ENCODE measurements at regions not wholly inside any gene's neighbourhood (a gene's known extent, or its start where the extent isn't known, plus 50 kb on each side); places are given as distances from the start of the nearest gene placed in this dataset.
A peak's percentile ranks its signal among the peaks of the same experiment; 100 is the strongest.

DNA sequence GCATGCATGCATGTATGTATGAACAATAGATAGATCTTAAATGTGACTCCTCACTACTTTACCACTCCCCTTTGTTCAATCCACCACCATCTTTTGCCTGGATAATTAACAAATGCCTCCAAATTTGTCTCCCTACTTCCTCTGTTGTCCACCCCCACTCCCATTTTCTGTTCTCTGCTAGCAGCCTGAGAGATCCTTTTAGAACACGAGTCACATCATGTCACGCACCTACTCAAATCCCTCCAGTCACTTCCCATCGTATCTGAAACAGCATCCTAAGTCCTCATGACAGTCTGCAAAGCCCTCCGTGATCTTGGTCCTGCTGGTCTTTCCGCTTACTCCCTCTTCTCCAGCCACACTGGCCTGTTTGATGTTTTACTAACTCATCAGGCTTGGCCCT, 527.3 kb downstream of the EPHA4 start:
- Histone ChIP-seq H3K4me3 (no peak overlapping the region), H3K27ac (no peak overlapping the region), H3K4me1 (replicated peaks in 1 of 2) (peaks cover 0 to 2% of the 10 kb centered on the region in 2 donors)
- in situ Hi-C loops (cut with MboI; ENCODE audit: low pct_unique_long_range_greater_than_20kb in 2 of 9, low sequenced_read_pairs in 9 of 9, unreplicated experiment in 9 of 9): no loop called here
- 58 to 90% (median 81%) methylated on average over 2 to 5 of the region's 5 CpGs; no CpG with 5 or more reads in 2 of the 10 experiments for WGBS, 10 experiments
- ATAC-seq (replicated peaks in 6 of 8): peak in 1 of 8 experiments; percentile 19

DNA sequence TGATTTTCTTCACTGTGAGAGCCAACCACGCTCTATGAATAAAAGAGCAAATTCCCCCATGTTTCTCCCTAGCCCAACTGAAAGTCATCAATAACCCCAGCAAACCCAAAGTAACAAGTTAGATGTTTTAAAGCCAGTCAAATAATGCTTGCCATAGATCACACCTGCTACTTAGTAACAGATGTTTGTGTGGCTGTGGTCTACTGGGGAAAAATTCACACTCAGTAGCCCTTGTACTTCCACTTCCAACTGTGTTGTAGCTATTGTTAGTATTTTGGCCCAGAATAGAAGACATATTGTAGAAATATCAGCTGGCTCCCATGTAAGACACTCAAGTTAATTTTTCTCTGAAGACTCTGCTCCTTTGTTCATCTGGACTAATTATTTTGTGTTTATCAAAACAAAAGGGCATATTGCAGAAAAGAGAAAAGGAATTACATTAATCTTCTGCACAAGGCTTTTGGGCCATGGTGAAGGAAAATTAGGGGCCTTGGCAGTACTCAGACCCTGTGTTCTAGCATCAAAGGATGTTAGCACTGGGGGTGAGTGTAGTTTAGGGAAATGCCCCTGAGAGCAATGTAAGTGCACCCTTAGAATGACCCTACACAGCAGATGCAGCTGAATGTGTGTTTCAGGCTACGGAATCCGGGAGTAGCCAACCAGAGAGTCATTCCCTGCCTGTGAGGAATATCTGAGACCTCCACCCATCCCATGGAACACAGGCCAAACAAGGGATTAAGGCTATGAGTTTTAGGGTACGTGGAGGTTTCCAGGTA, 521.9 kb downstream of the EPHA4 start:
- in situ Hi-C loops (cut with MboI; ENCODE audit: low pct_unique_long_range_greater_than_20kb in 2 of 9, low sequenced_read_pairs in 9 of 9, unreplicated experiment in 9 of 9): no loop called here
- 0 to 100% (median 77%) methylated on average over 1 to 4 of the region's 4 CpGs; no CpG with 5 or more reads in 3 of the 10 experiments for WGBS, 10 experiments
- peaks cover 0 to 5% of the 10 kb centered on the region in 2 donors for H3K4me1 ChIP-seq (replicated peaks in 1 of 2)
- H3K4me3 ChIP-seq: no peak overlapping the region
- ATAC-seq (replicated peaks in 6 of 8): peak in 1 of 8 experiments; percentile 22
- H3K27ac ChIP-seq: no peak overlapping the region

DNA sequence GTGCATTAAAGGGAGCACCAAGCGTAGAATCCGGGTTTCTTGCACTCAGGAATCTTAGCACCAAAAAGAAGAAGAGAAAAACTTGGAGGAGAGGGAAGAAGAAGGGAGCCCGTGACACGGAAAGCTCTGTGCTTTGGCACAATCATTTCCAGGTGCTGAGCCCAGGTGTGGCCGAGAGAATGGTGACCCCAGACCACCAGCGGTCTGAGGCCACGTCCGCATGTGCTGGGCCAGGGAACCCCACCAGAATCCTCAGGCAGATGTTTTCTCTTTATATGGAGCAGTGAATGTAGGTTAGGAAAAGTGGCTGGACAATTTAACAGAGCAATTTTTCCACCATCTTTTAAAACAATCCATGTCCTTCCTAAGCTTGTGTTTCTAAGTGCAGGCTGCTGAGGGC, 520.9 kb downstream of the EPHA4 start:
- no peak for ATAC-seq (replicated peaks in 6 of 8)
- Histone ChIP-seq H3K4me1 (replicated peaks in 1 of 2) (peaks cover 0 to 5% of the 10 kb centered on the region in 2 donors), H3K27ac (no peak overlapping the region), H3K4me3 (no peak overlapping the region)
- in situ Hi-C loops (cut with MboI; ENCODE audit: low pct_unique_long_range_greater_than_20kb in 2 of 9, low sequenced_read_pairs in 9 of 9, unreplicated experiment in 9 of 9): no loop called here
- WGBS, 10 experiments: 64 to 97% (median 92%) methylated on average over 2 to 8 of the region's 8 CpGs; no CpG with 5 or more reads in 1 of the 10 experiments

DNA sequence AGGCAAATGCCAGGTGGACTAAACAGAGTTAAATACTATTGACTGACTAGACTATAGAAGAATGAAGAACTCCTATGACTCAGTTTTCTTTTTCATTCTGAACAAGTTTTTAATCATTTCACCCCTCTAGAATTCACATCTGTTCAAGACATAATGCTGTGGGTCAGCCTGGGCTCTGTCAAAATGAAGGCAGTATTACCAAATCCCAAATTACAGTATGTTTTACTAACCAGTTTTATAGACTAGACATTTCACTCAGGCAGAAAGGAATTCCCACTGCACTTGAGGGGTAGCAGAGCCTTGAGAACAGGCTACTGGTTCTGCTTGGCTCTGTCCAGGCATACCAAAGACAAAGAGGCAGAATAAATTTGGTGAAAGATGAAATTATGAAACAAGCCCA, 511.7 kb downstream of the EPHA4 start:
- ATAC-seq (replicated peaks in 6 of 8): no peak
- H3K27ac ChIP-seq: no peak overlapping the region
- no peaks in the 10 kb centered on the region for H3K4me1 ChIP-seq (replicated peaks in 1 of 2)
- in situ Hi-C loops (cut with MboI; ENCODE audit: low pct_unique_long_range_greater_than_20kb in 2 of 9, low sequenced_read_pairs in 9 of 9, unreplicated experiment in 9 of 9): no loop called here
- no peak overlapping the region for H3K4me3 ChIP-seq

DNA sequence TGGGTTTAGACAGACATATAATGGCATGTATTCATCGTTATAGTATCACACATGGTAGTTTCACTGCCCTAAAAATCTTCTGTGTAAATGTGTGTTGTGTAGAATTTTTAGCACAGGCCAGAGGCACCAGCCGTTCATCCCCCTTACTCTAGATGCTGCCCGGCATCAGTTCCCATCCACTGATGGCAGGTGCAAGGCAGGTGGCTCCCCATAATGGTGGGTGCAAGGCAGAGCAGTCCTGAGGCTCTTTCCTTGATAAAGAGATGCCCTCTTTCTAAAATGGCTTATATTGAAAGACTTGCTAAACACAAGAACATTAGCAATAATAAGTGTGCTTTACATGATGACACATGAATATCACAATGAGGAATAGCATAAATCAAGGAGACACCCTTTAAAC, 508.5 kb downstream of the EPHA4 start:
- WGBS, 10 experiments: 40 to 100% (median 84%) methylated on average over 1 to 3 of the region's 3 CpGs; no CpG with 5 or more reads in 4 of the 10 experiments
- Histone ChIP-seq H3K4me3 (no peak overlapping the region), H3K27ac (no peak overlapping the region), H3K4me1 (replicated peaks in 1 of 2) (peaks cover 0 to 4% of the 10 kb centered on the region in 2 donors)
- ATAC-seq (replicated peaks in 6 of 8): peak in 2 of 8 experiments; percentile 31 to 44
- in situ Hi-C loops (cut with MboI; ENCODE audit: low pct_unique_long_range_greater_than_20kb in 2 of 9, low sequenced_read_pairs in 9 of 9, unreplicated experiment in 9 of 9): no loop called here

DNA sequence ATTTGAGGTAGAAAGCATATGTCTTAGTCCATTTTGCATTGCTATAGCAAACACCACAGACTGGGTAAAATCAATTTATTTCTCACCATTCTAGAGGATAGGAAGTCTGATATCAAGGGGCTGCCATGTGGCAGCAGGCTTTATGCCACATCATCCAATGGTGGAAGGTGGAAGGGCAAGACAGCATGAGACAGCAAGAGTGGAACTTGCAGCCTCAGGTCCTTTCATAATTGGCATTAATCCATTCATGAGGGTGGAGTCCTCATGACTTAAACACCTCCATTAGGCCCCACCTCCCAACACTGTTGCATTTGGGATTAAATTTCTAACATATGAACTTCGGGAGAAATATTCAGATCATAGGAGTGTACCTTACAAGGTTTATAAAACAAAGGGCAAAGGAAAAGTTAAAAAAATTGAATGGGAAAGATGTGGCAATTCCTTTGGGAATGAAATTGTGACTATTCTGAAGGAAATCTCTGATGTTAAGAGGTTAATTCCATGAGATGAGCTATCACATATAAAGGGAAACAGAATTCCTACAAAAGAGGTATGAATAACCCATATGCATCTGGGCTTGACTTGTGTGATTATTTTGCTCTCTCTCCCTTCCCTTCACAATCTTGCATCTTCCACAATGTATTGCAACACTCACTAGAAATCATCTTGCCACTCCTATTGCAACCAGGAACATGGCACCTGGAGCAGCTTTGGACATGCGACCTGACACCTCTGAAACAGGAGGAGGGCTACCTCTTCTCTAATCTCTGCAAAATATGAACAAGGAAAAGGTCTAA, 507.8 kb downstream of the EPHA4 start:
- in situ Hi-C loops (cut with MboI; ENCODE audit: low pct_unique_long_range_greater_than_20kb in 2 of 9, low sequenced_read_pairs in 9 of 9, unreplicated experiment in 9 of 9): no loop called here
- Histone ChIP-seq H3K4me3 (no peak overlapping the region), H3K27ac (no peak overlapping the region), H3K4me1 (replicated peaks in 1 of 2) (peaks cover 0 to 4% of the 10 kb centered on the region in 2 donors)
- 0 to 85% (median 40%) methylated on average over 1 to 2 of the region's 2 CpGs; no CpG with 5 or more reads in 3 of the 10 experiments for WGBS, 10 experiments
- ATAC-seq (replicated peaks in 6 of 8): peak in 3 of 8 experiments; percentile 53 to 76 (median 64)

DNA sequence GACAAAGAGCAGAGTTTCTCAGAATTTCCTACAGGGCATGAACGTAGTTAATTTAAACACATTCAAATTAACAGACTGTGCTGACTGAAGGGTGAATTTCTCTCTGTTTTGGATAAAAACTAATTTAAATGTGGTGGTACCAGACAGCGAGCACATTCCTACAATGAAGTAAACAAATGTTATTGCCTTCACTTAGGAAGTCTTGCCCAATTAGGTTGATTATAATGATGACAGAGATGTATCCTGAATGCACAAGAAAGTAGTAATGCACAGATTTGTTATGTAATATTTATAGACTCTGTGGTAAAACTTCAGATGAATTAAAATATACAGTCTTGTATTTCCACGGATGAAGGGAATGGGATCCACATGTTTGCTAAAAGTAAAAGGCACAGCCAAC, 507.2 kb downstream of the EPHA4 start:
- WGBS, 10 experiments: 0 to 89% (median 82%) methylated on average over 1 to 3 of the region's 3 CpGs; no CpG with 5 or more reads in 1 of the 10 experiments
- in situ Hi-C loops (cut with MboI; ENCODE audit: low pct_unique_long_range_greater_than_20kb in 2 of 9, low sequenced_read_pairs in 9 of 9, unreplicated experiment in 9 of 9): no loop called here
- H3K4me1 ChIP-seq (replicated peaks in 1 of 2): peaks cover 0 to 4% of the 10 kb centered on the region in 2 donors
- H3K27ac ChIP-seq: no peak overlapping the region
- no peak overlapping the region for H3K4me3 ChIP-seq
- peak in 1 of 8 experiments; percentile 12 for ATAC-seq (replicated peaks in 6 of 8)

DNA sequence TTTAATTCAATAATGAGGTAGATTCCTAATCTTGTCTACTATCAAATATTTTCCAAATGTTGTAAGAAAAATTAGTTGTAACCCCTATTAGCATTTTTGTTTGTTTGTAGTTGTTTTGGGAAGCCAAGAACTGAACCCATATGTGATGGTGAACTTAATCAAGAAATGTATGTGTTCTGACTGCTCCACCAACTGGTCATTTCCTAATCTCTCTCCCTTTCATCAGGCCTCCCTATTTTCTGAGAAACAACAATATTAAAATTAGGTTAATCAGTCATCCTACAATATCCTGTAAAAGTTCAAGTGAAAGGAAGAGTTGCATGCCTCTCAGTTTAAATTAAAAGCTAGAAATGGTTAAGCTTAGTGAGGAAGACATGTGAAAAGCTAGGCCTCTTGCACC, 504.0 kb downstream of the EPHA4 start:
- no peak overlapping the region for H3K4me3 ChIP-seq
- peaks cover 0 to 4% of the 10 kb centered on the region in 2 donors for H3K4me1 ChIP-seq (replicated peaks in 1 of 2)
- no peak for ATAC-seq (replicated peaks in 6 of 8)
- no peak overlapping the region for H3K27ac ChIP-seq
- in situ Hi-C loops (cut with MboI; ENCODE audit: low pct_unique_long_range_greater_than_20kb in 2 of 9, low sequenced_read_pairs in 9 of 9, unreplicated experiment in 9 of 9): no loop called here

DNA sequence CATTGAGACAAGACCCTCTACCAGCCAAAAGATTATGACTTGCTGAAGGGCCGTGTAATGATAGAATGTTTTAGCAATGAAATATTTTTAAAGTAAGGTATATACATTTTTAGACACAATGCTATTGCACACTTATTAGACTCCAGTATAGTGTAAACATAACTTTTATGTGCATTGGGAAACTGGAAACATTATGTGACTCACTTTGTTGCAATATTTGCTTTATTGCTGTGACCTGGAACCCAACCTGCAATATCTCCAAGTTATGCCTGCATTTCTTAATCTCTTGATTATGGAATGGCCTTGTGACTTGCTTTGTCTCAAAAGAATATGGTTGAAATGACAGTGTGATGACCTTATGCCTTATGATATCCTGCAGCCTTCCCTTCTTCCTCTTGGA, 502.0 kb downstream of the EPHA4 start:
- Histone ChIP-seq H3K4me1 (replicated peaks in 1 of 2) (peaks cover 0 to 4% of the 10 kb centered on the region in 2 donors), H3K27ac (no peak overlapping the region), H3K4me3 (no peak overlapping the region)
- WGBS, 10 experiments: 11 to 100% (median 91%) methylated on average over 1 of the region's 1 CpG; no CpG with 5 or more reads in 2 of the 10 experiments
- no peak for ATAC-seq (replicated peaks in 6 of 8)
- in situ Hi-C loops (cut with MboI; ENCODE audit: low pct_unique_long_range_greater_than_20kb in 2 of 9, low sequenced_read_pairs in 9 of 9, unreplicated experiment in 9 of 9): no loop called here

DNA sequence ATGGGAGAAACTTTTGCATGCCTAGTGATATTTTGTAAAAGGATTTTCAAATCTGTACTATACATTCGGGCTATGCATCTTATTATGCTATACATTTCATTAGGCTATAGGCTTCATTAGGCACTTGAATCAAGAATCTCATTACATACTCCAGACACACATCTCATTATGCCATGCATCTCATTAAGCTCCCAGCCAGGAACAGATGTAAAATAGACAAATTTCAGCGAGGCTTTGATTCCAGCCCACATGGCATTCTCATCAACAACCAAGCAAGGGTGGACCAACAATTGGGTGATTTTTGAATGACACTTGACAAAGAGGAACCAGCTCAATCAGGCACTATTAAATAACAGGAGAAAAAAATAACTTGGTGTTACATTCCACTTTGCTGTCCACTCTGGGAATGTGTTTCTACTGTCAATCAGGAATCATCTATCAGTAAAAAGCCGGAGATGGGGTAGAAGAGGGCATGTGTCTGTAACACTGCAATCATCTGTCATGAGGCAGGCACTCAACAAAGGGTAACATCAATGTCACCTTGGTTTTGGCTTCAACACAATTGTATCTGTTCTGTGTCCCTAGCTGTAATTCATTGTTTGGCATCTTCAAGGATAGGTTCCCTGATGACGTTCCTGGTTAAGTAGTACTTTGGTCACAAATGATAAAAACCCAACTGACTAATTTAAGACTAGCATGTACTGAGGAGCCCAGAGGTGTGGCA, 498.6 kb downstream of the EPHA4 start:
- 0 to 100% (median 77%) methylated on average over 1 to 4 of the region's 4 CpGs; no CpG with 5 or more reads in 1 of the 10 experiments for WGBS, 10 experiments
- Histone ChIP-seq H3K27ac (no peak overlapping the region), H3K4me3 (no peak overlapping the region), H3K4me1 (replicated peaks in 1 of 2) (no peaks in the 10 kb centered on the region)
- ATAC-seq (replicated peaks in 6 of 8): no peak
- in situ Hi-C loops (cut with MboI; ENCODE audit: low pct_unique_long_range_greater_than_20kb in 2 of 9, low sequenced_read_pairs in 9 of 9, unreplicated experiment in 9 of 9): no loop called here

DNA sequence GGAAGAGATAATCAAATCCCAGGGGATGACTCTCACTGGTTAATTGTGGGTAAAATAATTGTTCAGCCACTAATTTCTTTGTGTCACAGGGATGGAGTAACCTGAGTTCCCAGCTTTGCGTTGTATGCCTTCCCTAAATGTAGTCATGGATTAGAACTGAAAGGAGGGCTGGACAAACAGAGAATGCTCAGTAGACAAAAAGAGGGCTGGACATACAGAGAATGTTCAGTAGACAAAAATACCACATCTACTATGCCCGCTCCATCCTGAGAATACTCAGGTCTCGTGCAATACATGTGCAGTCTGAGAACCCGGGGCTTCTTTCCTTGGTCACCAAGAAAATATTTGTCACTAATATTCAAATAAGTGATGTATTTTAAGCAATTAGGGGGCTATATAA, 497.9 kb downstream of the EPHA4 start:
- in situ Hi-C loops (cut with MboI; ENCODE audit: low pct_unique_long_range_greater_than_20kb in 2 of 9, low sequenced_read_pairs in 9 of 9, unreplicated experiment in 9 of 9): no loop called here
- Histone ChIP-seq H3K27ac (no peak overlapping the region), H3K4me3 (no peak overlapping the region), H3K4me1 (replicated peaks in 1 of 2) (no peaks in the 10 kb centered on the region)
- 40 to 100% (median 95%) methylated on average over 1 to 4 of the region's 4 CpGs for WGBS, 10 experiments
- ATAC-seq (replicated peaks in 6 of 8): no peak

DNA sequence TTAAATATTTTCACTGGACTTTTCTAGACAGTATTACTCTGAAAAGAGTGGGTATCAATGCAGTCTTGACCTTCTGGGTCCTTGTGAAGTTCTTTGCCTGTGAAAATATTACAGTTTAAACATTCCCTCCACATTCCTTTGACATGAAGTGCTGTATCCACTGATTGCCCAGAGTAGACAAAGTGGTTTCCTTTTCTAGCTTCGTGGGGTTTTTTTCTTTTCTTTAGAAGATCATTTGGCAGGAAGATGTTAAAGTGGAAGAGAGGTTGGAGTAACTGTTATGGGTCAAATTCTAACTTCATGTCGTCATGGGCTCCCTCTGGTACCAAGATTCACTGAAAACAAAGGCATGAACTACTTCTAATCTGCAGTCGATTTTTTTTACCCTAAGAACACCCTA, 496.9 kb downstream of the EPHA4 start:
- H3K4me1 ChIP-seq (replicated peaks in 1 of 2): no peaks in the 10 kb centered on the region
- in situ Hi-C loops (cut with MboI; ENCODE audit: low pct_unique_long_range_greater_than_20kb in 2 of 9, low sequenced_read_pairs in 9 of 9, unreplicated experiment in 9 of 9): no loop called here
- 10 to 66% (median 47%) methylated on average over 1 to 3 of the region's 3 CpGs; no CpG with 5 or more reads in 1 of the 10 experiments for WGBS, 10 experiments
- H3K27ac ChIP-seq: no peak overlapping the region
- ATAC-seq (replicated peaks in 6 of 8): no peak
- H3K4me3 ChIP-seq: no peak overlapping the region

DNA sequence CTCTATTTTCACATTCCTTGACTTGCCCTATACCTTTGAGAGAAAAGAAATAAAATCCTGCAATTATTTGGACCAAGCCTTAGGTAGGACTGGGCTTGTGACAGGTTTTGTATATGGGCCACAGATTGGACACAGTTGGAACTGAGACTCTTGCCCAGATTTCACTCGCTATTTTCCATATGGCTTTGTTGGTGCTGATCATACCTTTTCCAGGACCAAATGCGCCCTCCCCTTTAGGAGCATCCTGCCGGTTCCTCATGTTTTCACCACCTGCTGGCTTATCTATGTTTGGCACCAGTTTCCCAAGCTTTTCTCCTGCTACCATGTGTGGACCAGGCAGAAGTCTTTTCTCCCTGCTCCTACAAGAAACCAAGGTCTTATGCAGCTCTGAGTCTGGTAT, 494.9 kb downstream of the EPHA4 start:
- WGBS, 10 experiments: 40 to 100% (median 79%) methylated on average over 1 to 3 of the region's 3 CpGs; no CpG with 5 or more reads in 3 of the 10 experiments
- in situ Hi-C loops (cut with MboI; ENCODE audit: low pct_unique_long_range_greater_than_20kb in 2 of 9, low sequenced_read_pairs in 9 of 9, unreplicated experiment in 9 of 9): no loop called here
- ATAC-seq (replicated peaks in 6 of 8): no peak
- H3K27ac ChIP-seq: no peak overlapping the region
- H3K4me1 ChIP-seq (replicated peaks in 1 of 2): no peaks in the 10 kb centered on the region
- H3K4me3 ChIP-seq: no peak overlapping the region

Data from motor neuron (in vitro differentiated cells).